ENCODE measurements at regions not wholly inside any gene's neighbourhood (a gene's known extent, or its start where the extent isn't known, plus 50 kb on each side); places are given as distances from the start of the nearest gene placed in this dataset.
A peak's percentile ranks its signal among the peaks of the same experiment; 100 is the strongest.

DNA sequence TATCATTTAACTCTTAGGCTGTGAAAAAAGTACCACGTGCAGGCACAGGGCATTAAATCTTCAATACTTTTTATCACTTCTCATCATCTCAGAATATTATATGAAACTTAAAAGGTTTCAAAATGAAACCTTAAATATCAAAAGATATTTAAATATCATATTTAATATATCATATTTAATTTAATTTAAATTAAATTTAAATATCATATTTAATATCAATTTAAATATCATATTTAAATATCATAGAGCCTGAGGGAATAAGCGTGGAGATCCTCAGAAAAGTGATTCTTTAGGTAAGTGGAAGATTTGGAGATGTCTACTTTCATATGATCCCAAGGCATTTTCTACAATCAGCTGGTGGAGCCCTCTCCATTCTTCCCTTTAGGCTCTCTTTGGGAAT, 716.6 kb downstream of the OTOL1 start:
- no peak for DNase-seq

DNA sequence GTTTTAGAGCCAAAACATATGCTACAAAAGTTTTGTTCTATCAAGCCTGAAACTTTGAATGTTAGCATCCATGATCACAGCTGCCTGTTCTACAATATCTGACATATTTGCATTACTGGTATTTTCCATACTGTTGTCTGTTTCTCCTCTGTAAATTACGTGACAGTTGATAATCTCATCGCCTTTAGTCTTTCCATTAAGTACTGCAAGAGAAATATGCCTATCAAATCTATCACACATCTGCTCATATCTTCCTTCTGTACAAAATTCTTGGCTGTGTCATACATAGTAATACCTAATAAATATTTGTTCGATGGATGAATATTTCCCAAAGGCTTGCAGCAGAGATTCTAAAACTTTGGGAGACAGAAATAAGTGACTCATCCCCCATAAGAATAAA, 717.3 kb downstream of the OTOL1 start:
- DNase-seq = no peak

- DNase-seq = no peak
These were observed 721.0 kb downstream of the OTOL1 start for GRCh38 chr3:162217647-162218046.

DNA sequence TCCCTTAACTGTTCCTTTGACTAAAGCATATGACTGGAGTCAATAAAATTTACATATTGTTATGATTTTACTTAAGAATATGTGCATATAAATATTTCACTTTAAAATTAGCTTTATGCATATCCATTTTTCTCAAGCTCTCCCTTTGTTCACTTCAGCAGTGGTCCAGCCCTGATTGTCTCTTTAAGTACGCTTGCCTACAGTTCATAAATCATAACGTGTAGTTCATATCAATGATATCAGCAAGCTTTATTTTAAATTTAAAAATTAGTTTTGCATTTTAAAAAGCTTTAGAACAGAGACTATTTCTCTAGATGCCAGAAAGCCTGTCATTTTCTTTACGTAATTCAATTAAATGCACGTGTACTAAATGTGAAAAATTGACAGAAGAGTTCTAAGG, 721.9 kb downstream of the OTOL1 start:
- no peak for DNase-seq

GRCh38 chr3:162224746-162225145, 728.1 kb downstream of the OTOL1 start:
- DNase-seq = no peak

DNA sequence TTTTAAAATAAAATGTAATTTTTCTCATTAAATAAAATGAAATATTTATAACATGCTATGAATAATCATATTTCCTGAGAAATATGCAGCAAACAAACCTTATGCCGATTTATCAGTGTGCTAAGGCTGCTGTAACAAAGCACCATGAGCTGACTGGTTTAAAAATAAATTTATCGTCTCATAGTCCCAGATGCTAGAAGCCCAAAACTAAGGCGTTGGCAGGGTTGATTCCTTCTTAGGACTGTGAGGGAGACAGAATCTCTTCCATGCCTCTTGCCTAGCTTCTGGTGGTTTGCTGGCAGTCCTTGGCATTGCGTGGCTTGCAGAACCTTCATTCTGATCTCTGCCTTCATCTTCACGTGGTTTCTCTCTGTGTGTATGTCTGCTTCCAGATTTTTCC, 740.3 kb downstream of the OTOL1 start:
- DNase-seq = no peak

GRCh38 chr3:162250782-162251181, 754.2 kb downstream of the OTOL1 start:
- DNase-seq = no peak

- no peak for DNase-seq
These were observed 765.5 kb downstream of the OTOL1 start for GRCh38 chr3:162262129-162262528.

GRCh38 chr3:162263596-162263995, 767.0 kb downstream of the OTOL1 start:
- DNase-seq = no peak

DNA sequence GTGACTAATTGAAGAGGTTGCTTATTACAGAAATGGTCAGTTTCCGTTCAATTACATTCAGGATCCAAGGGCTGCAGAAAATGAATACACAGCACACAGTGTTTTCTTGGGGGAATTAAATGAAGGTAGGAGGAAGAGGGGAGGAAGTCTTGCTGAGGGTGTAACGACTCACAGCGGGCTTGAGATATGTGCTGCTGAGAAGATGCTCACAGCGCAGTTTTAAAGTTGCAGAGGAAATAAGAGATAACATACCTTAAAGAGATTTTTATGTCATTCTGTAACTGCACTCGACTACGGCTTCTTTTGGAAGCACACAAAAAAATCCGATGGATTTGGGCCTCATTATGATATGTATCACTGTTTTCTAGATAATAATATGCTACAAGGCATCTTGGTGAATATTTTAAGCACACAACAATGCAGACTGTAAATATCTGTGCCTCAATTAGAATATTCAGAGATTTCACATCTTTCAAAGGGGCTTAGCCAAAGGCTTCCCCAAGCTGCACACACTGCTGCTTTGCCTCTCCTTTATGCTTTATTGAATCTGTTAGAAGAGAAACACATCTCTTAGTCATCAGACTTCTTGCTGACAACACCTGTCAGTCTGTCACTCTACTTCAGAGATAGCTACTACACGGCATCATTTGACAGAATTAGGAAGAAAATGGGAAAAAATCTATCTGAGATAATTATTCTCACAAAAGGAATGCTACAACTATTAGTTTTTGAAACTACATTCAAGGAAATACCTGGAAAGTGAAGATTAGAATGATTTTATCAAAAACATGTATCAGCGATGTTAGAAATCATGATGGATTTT, 773.2 kb downstream of the OTOL1 start:
- DNase-seq = no peak

- no peak for DNase-seq
These were observed 777.5 kb downstream of the OTOL1 start for GRCh38 chr3:162274070-162274469.

DNA sequence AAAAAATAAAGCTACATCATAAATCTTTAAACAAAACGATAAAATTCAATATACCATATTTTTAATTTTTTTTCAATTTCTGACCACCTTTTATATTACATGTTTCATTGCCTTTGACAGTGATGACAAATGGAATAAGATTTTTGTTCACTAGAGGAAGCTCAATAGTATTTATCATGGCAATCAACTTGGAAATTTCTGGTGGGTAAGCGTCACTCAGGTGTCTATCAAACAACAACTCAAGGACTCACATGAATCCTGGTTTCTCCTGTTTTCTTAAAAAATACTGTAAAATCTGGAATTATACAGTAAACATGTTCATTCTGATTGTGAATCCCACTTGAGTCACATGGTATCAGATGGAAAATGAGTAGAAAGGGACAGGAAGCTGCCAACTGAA, 782.2 kb downstream of the OTOL1 start:
- DNase-seq = no peak

DNA sequence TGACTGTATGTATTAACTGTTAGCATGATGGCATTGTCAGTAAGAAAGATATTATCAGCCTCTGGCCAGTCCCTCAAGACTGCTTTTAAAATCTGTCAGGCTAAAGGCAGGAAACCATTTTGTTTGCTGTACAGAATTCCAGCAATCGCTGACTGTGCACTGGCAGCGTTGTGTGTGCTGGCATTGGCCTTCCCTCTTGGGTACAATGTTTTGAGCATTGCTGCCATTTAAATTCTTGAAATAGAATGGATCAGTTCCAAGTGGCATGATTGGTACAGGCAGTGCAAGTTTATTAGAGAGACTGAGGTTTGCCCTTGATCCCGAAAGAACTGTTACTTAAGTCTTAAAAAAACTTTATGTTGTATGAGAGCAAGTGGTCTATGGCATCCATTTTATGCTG, 788.7 kb downstream of the OTOL1 start:
- DNase-seq = no peak

GRCh38 chr3:162287600-162287999, 791.0 kb downstream of the OTOL1 start:
- no peak for DNase-seq

- no peak for DNase-seq
These were observed 795.8 kb downstream of the OTOL1 start for GRCh38 chr3:162292409-162292808.

GRCh38 chr3:162295323-162295983, 798.8 kb downstream of the OTOL1 start:
- DNase-seq = peak; percentile 72

- no peak for DNase-seq
These were observed 806.5 kb downstream of the OTOL1 start for GRCh38 chr3:162302983-162303624.

GRCh38 chr3:162317046-162317445, 820.4 kb downstream of the OTOL1 start:
- DNase-seq = no peak

DNA sequence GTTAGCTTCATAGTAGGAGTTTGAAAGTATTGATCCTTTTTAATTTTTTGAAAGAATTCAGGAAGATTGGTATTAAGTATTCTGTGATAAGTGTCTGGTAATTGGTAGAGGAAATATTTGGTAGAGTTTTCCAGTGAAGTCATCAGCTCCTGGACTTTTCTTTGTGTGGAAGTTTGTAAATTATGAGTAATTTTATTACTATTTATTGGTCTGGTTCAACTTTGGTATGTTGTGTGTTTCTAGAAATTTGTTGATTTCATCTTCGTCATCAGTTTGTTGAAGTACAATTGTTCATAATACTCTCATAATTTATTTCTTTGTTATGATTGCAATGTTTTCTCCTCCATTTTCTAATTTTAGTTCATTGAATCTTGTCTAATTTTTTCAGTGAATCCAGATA, 832.0 kb downstream of the OTOL1 start:
- DNase-seq = no peak

DNA sequence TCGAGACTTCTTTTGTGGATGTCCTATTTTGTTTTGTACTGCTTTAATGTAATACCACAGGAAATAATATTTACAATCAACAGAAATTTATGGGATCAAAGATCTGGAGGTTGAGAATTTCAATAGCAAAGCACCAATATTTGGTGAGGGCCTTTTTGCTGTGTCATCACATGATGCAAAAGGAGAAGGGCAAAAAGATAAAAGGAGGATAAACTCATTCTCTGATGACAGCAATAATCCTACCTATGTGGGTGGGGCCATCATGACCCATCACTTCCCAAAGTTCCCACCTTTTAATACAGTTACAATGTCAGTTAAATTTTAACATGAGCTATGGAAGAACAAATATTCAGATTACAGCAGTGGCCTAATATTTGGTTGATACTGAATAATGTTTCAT, 832.9 kb downstream of the OTOL1 start:
- no peak for DNase-seq

GRCh38 chr3:162332344-162332743, 835.7 kb downstream of the OTOL1 start:
- DNase-seq = no peak

- no peak for DNase-seq
These were observed 837.9 kb downstream of the OTOL1 start for GRCh38 chr3:162334537-162334936.

- DNase-seq = no peak
These were observed 841.0 kb downstream of the OTOL1 start for GRCh38 chr3:162337630-162338029.

GRCh38 chr3:162338514-162338913, 841.9 kb downstream of the OTOL1 start:
- DNase-seq = peak; percentile 24

Measured in dermis blood vessel endothelial cell (primary cell).